ENCODE measurements at regions not wholly inside any gene's neighbourhood (a gene's known extent, or its start where the extent isn't known, plus 50 kb on each side); places are given as distances from the start of the nearest gene placed in this dataset.
A peak's percentile ranks its signal among the peaks of the same experiment; 100 is the strongest.

DNA sequence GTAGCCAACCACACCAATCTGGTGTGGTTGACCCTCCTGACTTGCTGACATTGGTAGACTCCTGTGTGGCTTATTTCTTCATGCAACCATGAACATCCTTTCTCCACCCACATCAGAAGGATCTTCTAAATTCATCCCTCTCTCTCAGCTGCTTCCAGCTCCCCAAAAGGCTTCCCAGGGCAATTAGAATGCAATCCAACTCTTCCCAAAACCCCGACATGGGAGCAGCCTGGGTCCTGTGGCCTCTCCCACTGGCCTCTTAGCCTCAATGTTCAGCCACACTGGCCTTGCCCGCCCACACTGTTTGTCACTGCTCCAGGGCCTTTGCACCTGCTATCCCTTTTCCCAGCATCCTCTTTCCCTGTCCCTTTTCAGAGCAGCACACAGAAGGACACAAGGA is 199.8 kb upstream of the SGCG start:
- TF ChIP-seq CTCF (IDR thresholded peaks at IDR 0.05; ENCODE audit: control insufficient read depth, extremely low read depth, insufficient read depth): no peak
- no peak overlapping the region for H3K4me3 ChIP-seq (ENCODE audit: low read depth, low read length)
- no peak for DNase-seq (ENCODE audit: low read depth)

DNA sequence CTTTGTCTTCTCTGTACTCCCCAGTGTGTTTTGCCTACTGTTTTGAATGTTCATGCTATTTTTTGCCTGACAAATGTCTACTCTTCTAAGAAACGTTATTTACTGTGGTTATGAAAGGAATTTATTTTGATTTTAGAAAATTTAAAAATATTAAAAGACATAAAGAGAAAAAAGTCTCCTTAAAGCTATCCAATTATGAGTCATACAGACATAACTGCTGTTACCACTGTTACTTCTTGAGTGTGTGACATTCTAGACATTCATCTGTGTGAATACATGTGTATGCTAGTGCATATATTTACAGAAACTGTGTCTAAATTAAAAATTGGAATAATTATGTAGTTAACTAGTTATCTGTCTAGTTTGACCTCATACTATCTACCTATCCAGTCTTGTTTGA is 187.6 kb upstream of the SGCG start:
- TF ChIP-seq CTCF (IDR thresholded peaks at IDR 0.05; ENCODE audit: control insufficient read depth, extremely low read depth, insufficient read depth): no peak
- H3K4me3 ChIP-seq (ENCODE audit: low read depth, low read length): no peak overlapping the region
- DNase-seq (ENCODE audit: low read depth): no peak

DNA sequence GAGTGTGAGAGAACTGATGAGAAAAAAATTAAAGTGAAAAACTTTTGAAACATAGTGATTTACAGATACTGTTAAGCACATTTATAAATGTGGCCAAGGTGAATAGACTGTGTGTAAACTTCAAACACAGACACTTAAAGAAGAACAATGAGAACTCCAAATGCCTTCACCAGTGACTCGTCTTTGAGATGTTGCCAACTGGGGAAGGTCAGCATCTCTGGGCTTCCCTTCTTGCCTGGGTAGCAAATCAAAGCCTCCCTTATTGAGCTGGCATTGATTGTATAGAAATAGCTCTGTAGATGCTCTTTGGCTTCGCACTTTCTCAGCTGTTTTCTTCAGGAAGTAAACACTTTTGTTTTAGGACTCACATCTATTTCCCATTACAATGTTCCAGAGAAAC is 177.3 kb upstream of the SGCG start:
- TF ChIP-seq CTCF (IDR thresholded peaks at IDR 0.05; ENCODE audit: control insufficient read depth, extremely low read depth, insufficient read depth): no peak
- H3K4me3 ChIP-seq (ENCODE audit: low read depth, low read length): no peak overlapping the region
- no peak for DNase-seq (ENCODE audit: low read depth)

DNA sequence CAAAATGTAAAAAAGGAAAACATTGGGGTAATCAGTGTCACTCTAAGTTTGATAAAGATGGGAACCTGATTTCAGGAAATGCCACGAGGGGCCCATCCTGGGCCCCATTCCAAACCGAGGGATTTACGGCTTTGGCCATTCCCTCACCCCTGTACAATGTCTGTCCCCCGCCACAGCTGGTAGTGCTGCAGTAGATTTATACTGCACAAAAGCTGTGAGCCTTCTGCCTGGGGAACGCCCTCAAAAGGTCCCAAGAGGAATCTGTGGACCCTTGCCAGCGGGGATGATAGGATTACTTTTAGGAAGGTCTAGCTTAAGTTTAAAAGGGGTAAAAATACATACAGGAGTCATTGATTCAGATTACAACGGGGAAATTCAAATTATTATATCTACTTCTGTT is 173.4 kb upstream of the SGCG start:
- no peak for DNase-seq (ENCODE audit: low read depth)
- no peak overlapping the region for H3K4me3 ChIP-seq (ENCODE audit: low read depth, low read length)
- TF ChIP-seq CTCF (IDR thresholded peaks at IDR 0.05; ENCODE audit: control insufficient read depth, extremely low read depth, insufficient read depth): no peak

DNA sequence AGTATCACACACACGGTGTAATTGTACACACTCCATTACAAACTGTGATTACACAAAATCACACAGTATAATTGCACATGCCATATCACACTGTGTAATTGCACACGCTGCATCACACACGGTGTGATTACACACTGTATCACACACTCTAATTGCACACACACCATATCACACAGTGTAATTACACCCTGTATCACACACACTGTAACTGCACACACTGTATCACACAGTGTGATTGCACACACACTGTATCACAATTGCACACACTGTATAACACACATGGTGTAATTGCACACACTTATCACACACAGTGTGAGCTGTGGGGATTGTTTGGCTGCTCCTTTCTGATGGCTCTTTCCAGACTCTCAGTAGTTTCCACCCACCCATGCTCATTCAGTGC is 162.6 kb upstream of the SGCG start:
- TF ChIP-seq CTCF (IDR thresholded peaks at IDR 0.05; ENCODE audit: control insufficient read depth, extremely low read depth, insufficient read depth): no peak
- no peak overlapping the region for H3K4me3 ChIP-seq (ENCODE audit: low read depth, low read length)
- no peak for DNase-seq (ENCODE audit: low read depth)

- TF ChIP-seq CTCF (IDR thresholded peaks at IDR 0.05; ENCODE audit: control insufficient read depth, extremely low read depth, insufficient read depth): peak; percentile 79
- peak; percentile 52 for DNase-seq (ENCODE audit: low read depth)
- no peak overlapping the region for H3K4me3 ChIP-seq (ENCODE audit: low read depth, low read length)
Measured at GRCh38 chr13:23020246-23020843, 160.4 kb upstream of the SGCG start.

DNA sequence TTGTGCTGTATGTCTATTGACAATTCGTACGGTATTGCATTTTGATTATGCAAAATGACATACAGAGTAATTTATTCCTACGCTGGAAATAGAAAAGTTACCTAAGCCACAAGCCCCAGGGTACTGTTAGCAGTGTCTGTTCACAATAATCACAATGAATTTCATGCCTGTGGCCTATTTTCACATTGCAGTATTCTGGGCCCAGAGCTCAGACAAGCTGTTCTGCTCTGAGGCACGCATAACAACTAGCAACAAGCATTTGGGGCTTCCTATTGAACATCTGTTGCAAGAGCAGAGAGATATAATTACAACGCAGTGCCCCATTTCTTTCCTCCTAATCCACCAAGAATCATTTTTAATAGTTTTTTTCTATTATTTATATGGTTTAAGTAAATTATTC is 158.9 kb upstream of the SGCG start:
- H3K4me3 ChIP-seq (ENCODE audit: low read depth, low read length): no peak overlapping the region

More for the DNA sequence above, 158.9 kb upstream of the SGCG start:
- no peak for DNase-seq (ENCODE audit: low read depth)
- no peak for TF ChIP-seq CTCF (IDR thresholded peaks at IDR 0.05; ENCODE audit: control insufficient read depth, extremely low read depth, insufficient read depth)
